Esophagus squamous epithelium (tissue), 5 donors: ENCODE measurements at regions not wholly inside any gene's neighbourhood (a gene's known extent, or its start where the extent isn't known, plus 50 kb on each side); places are given as distances from the start of the nearest gene placed in this dataset.

Experiments used
- DNase-seq: peaks from one replicate; lab custom pipeline; 2025; lab: John Stamatoyannopoulos, UW
- H3K27ac ChIP-seq, 4 donors: fragments of 200-600 bp; sonication (generic); one replicate each; pipeline ENCODE4 v1.5.1; 2016 to 2019; ENCODE audit warnings: mild to moderate bottlenecking in 1 of 4
- H3K27me3 ChIP-seq, 4 donors: fragments of 200-600 bp; sonication (generic); 1 replicate in 3 of 4; 2 replicates in 1 of 4; pipeline versions ENCODE4 v1.5.1 to v1.6.0; 2017 to 2021; ENCODE audit warnings: antibody characterized with exemption in 1 of 4
- H3K36me3 ChIP-seq, 3 donors: fragments of 200-600 bp; sonication (generic); one replicate each; pipeline ENCODE4 v1.5.1; 2016 to 2019
- H3K4me1 ChIP-seq, 3 donors: fragments of 200-600 bp; sonication (generic); one replicate each; pipeline ENCODE4 v1.5.1; 2017 to 2019
- H3K4me3 ChIP-seq, 4 donors: fragments of 200-600 bp; sonication (generic); 1 replicate in 3 of 4; 2 replicates in 1 of 4; pipeline ENCODE4 v1.5.1; 2016 to 2019; ENCODE audit warnings: mild to moderate bottlenecking in 2 of 4, moderate library complexity in 1 of 4
- H3K9me3 ChIP-seq, 3 donors: fragments of 200-600 bp; sonication (generic); one replicate each; pipeline ENCODE4 v1.5.1; 2016 to 2019
- CTCF ChIP-seq, 6 experiments: fragments of 450-650 bp in 4 of 6; fragments of 200-600 bp in 2 of 6; sonication (generic) in 2 of 6; IDR thresholded peaks; one replicate each; pipeline ENCODE4 v1.5.1; 2016 to 2019; ENCODE audit warnings: antibody characterized with exemption in 6 of 6, mild to moderate bottlenecking in 4 of 6, moderate library complexity in 4 of 6
- POLR2A ChIP-seq, 4 donors: fragments of 450-650 bp; IDR thresholded peaks; one replicate each; pipeline ENCODE4 v1.6.1; 2017; ENCODE audit warnings: antibody characterized with exemption in 4 of 4, mild to moderate bottlenecking in 4 of 4, moderate library complexity in 3 of 4
- WGBS, 2 donors: methylation state at CpG; one replicate each; pipeline ENCODE4 v1.1.5; 2018; 5-methylcytosine and 5-hydroxymethylcytosine counted together
- intact Hi-C: fragments of 100-400 bp; cut with DNase I; formaldehyde crosslinking; loops from one replicate; pipeline ENCODE4 v1.15.0; 2022
- donor health status: DM: yes; HTN: yes; CAD: no.

- no peak for DNase-seq
- TF ChIP-seq POLR2A (IDR thresholded peaks at IDR 0.05) (no peak), CTCF (IDR thresholded peaks at IDR 0.05) (no peak)
- 78 to 80% methylated on average over 14 of the region's 14 CpGs for WGBS, 2 donors
- H3K27me3 ChIP-seq, result peaks cover 0 to 6% (median 0%) of the 10 kb centered on the region in 4 donors
- no peak overlapping the region for H3K27ac ChIP-seq
- H3K36me3 ChIP-seq, result no peaks in the 10 kb centered on the region
- intact Hi-C loops, result no loop called here
- H3K4me3 ChIP-seq, result no peak overlapping the region
- H3K9me3 ChIP-seq, result no peaks in the 10 kb centered on the region
- no peaks in the 10 kb centered on the region for H3K4me1 ChIP-seq
These were observed 204.5 kb downstream of the IRX2 start for GRCh38 chr5:2546938-2547337.

GRCh38 chr5:2544003-2544402 is 207.5 kb downstream of the IRX2 start:
- Histone ChIP-seq H3K4me3 (no peak overlapping the region), H3K9me3 (no peaks in the 10 kb centered on the region), H3K27me3 (peaks cover 0 to 6% (median 0%) of the 10 kb centered on the region in 4 donors), H3K4me1 (no peaks in the 10 kb centered on the region), H3K36me3 (no peaks in the 10 kb centered on the region), H3K27ac (no peak overlapping the region)
- DNase-seq, result no peak
- no peak for TF ChIP-seq POLR2A (IDR thresholded peaks at IDR 0.05)
- TF ChIP-seq CTCF (IDR thresholded peaks at IDR 0.05), result no peak
- intact Hi-C loops, result no loop called here
- 88 to 92% methylated on average over 5 of the region's 5 CpGs for WGBS, 2 donors

GRCh38 chr5:2542821-2543220 is 208.7 kb downstream of the IRX2 start:
- H3K4me3 ChIP-seq, result no peak overlapping the region
- H3K36me3 ChIP-seq, result no peaks in the 10 kb centered on the region
- peaks cover 0 to 10% (median 0%) of the 10 kb centered on the region in 4 donors for H3K27me3 ChIP-seq
- no peak for DNase-seq
- H3K9me3 ChIP-seq, result no peaks in the 10 kb centered on the region
- WGBS, 2 donors, result 74 to 75% methylated on average over 6 to 7 of the region's 8 CpGs
- TF ChIP-seq POLR2A (IDR thresholded peaks at IDR 0.05) (no peak), CTCF (IDR thresholded peaks at IDR 0.05) (no peak)
- intact Hi-C loops, result no loop called here
- H3K27ac ChIP-seq, result no peak overlapping the region
- H3K4me1 ChIP-seq, result no peaks in the 10 kb centered on the region

GRCh38 chr5:2542026-2542425 is 209.5 kb downstream of the IRX2 start:
- TF ChIP-seq CTCF (IDR thresholded peaks at IDR 0.05), result no peak
- TF ChIP-seq POLR2A (IDR thresholded peaks at IDR 0.05), result no peak
- H3K27ac ChIP-seq, result no peak overlapping the region
- no peaks in the 10 kb centered on the region for H3K9me3 ChIP-seq

GRCh38 chr5:2538169-2538568 is 213.3 kb downstream of the IRX2 start:
- DNase-seq, result no peak
- H3K27me3 ChIP-seq, result peaks cover 0 to 15% (median 0%) of the 10 kb centered on the region in 4 donors
- H3K27ac ChIP-seq, result no peak overlapping the region
- H3K36me3 ChIP-seq, result no peaks in the 10 kb centered on the region
- peaks cover 0 to 10% (median 0%) of the 10 kb centered on the region in 3 donors for H3K9me3 ChIP-seq
- intact Hi-C loops, result no loop called here
- TF ChIP-seq CTCF (IDR thresholded peaks at IDR 0.05), result no peak
- TF ChIP-seq POLR2A (IDR thresholded peaks at IDR 0.05), result no peak
- no peak overlapping the region for H3K4me3 ChIP-seq
- H3K4me1 ChIP-seq, result no peaks in the 10 kb centered on the region
- WGBS, 2 donors, result 38 to 57% methylated on average over 7 to 8 of the region's 10 CpGs

More at GRCh38 chr5:2542026-2542425, 209.5 kb downstream of the IRX2 start:
- intact Hi-C loops, result no loop called here
- H3K27me3 ChIP-seq, result peaks cover 0 to 16% (median 0%) of the 10 kb centered on the region in 4 donors
- whole genome bisulfite sequencing, 2 donors, result 81 to 90% methylated on average over 10 to 11 of the region's 11 CpGs
- no peaks in the 10 kb centered on the region for H3K4me1 ChIP-seq
- no peak overlapping the region for H3K4me3 ChIP-seq
- DNase-seq, result no peak
- no peaks in the 10 kb centered on the region for H3K36me3 ChIP-seq
